ENCODE measurements at regions not wholly inside any gene's neighbourhood (a gene's known extent, or its start where the extent isn't known, plus 50 kb on each side); places are given as distances from the start of the nearest gene placed in this dataset.
"Not testable (repeated sequence)": the region's sequence is repeated elsewhere in the genome, so short reads cannot be mapped to it uniquely, and the experiment has no call there.

- not testable (repeated sequence) for DNase-seq (ENCODE audit: low read depth, low spot score); H3K36me3 ChIP-seq (ENCODE audit: control insufficient read depth, insufficient read depth, low read length); H3K4me3 ChIP-seq (ENCODE audit: low read length); H3K27me3 ChIP-seq (ENCODE audit: control insufficient read depth, insufficient read depth, low read length); H3K4me1 ChIP-seq (ENCODE audit: control insufficient read depth, insufficient read depth, low read length); H3K9me3 ChIP-seq (ENCODE audit: control insufficient read depth, insufficient read depth, low read length); H3K27ac ChIP-seq (ENCODE audit: low read length)
- WGBS (ENCODE audit: insufficient coverage, insufficient read length) = no CpG with 5 or more reads among the region's 2 CpGs
These were observed 297.3 kb upstream of the PLGLB1 start for GRCh38 chr2:87318814-87319491.

- WGBS (ENCODE audit: insufficient coverage, insufficient read length) = no CpG with 5 or more reads among the region's 2 CpGs
- not testable (repeated sequence) for H3K27me3 ChIP-seq (ENCODE audit: control insufficient read depth, insufficient read depth, low read length); H3K4me1 ChIP-seq (ENCODE audit: control insufficient read depth, insufficient read depth, low read length); H3K36me3 ChIP-seq (ENCODE audit: control insufficient read depth, insufficient read depth, low read length); H3K4me3 ChIP-seq (ENCODE audit: low read length); H3K9me3 ChIP-seq (ENCODE audit: control insufficient read depth, insufficient read depth, low read length); DNase-seq (ENCODE audit: low read depth, low spot score); H3K27ac ChIP-seq (ENCODE audit: low read length)
These were observed 298.1 kb upstream of the PLGLB1 start for GRCh38 chr2:87319705-87320104.

DNA sequence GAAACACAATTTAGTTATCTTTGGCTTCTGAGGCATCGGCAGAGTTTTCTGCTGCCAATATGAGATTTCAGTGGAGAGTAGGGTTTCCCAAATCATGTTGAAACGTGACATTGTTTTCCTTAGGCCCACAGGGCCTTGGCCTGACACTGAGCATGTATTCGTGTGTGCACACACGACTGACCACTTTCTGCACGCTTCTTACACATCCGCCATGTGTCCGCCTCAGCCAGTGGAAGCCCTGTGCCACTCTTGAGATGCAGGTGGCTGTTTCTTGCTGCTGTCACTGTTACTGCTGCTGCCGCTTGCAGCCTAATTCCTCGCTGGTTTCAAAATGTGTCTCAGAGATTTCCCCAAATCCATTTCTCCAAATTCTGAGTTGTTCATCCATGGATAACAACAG lies 299.6 kb upstream of the PLGLB1 start:
- H3K9me3 ChIP-seq (ENCODE audit: control insufficient read depth, insufficient read depth, low read length); H3K27ac ChIP-seq (ENCODE audit: low read length); H3K27me3 ChIP-seq (ENCODE audit: control insufficient read depth, insufficient read depth, low read length); DNase-seq (ENCODE audit: low read depth, low spot score); H3K4me3 ChIP-seq (ENCODE audit: low read length); H3K4me1 ChIP-seq (ENCODE audit: control insufficient read depth, insufficient read depth, low read length); H3K36me3 ChIP-seq (ENCODE audit: control insufficient read depth, insufficient read depth, low read length): not testable (repeated sequence)
- WGBS (ENCODE audit: insufficient coverage, insufficient read length) = no CpG with 5 or more reads among the region's 9 CpGs

DNA sequence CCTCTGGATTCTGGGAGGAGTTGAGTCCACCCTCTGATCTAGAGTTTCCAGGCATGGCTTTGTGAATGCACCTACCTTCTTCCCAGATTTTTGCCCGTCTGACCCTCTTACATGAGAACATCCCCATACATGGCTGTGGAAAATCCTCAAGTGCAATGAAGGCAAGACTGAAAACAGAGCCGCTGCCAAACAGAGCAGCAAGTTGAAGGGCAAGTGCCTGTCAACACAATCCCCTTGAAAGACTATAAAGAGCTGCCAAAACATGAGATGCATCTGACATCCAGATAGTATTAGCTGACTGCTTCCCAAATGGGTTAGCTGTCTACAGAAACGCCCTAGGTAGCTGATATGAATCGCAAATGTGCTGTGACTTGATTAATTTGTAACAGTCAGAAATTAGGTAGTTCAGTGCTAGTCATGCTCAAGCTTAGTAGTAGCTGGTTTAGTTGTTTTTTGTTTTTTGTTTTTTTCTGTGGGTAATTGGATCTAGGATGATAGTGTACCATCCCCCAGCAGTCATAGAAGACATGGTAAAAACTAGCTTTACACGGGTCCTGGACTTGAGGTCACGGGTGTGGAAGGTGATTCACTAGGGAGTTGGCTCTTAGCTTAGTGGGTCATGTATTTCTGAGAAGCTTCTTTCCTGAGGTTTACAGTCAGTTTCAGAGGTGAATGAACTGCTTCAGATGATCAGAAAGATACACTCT lies 302.8 kb upstream of the PLGLB1 start:
- not testable (repeated sequence) for DNase-seq (ENCODE audit: low read depth, low spot score); H3K27me3 ChIP-seq (ENCODE audit: control insufficient read depth, insufficient read depth, low read length); H3K4me3 ChIP-seq (ENCODE audit: low read length); H3K27ac ChIP-seq (ENCODE audit: low read length); H3K36me3 ChIP-seq (ENCODE audit: control insufficient read depth, insufficient read depth, low read length); H3K9me3 ChIP-seq (ENCODE audit: control insufficient read depth, insufficient read depth, low read length); H3K4me1 ChIP-seq (ENCODE audit: control insufficient read depth, insufficient read depth, low read length)
- WGBS (ENCODE audit: insufficient coverage, insufficient read length) = no CpG with 5 or more reads among the region's 6 CpGs

- not testable (repeated sequence) for H3K27ac ChIP-seq (ENCODE audit: low read length); H3K9me3 ChIP-seq (ENCODE audit: control insufficient read depth, insufficient read depth, low read length); H3K4me1 ChIP-seq (ENCODE audit: control insufficient read depth, insufficient read depth, low read length); H3K27me3 ChIP-seq (ENCODE audit: control insufficient read depth, insufficient read depth, low read length); H3K4me3 ChIP-seq (ENCODE audit: low read length); DNase-seq (ENCODE audit: low read depth, low spot score); H3K36me3 ChIP-seq (ENCODE audit: control insufficient read depth, insufficient read depth, low read length)
- WGBS (ENCODE audit: insufficient coverage, insufficient read length) = no CpG with 5 or more reads among the region's 12 CpGs
These were observed 303.6 kb upstream of the PLGLB1 start for GRCh38 chr2:87325042-87325910.

DNA sequence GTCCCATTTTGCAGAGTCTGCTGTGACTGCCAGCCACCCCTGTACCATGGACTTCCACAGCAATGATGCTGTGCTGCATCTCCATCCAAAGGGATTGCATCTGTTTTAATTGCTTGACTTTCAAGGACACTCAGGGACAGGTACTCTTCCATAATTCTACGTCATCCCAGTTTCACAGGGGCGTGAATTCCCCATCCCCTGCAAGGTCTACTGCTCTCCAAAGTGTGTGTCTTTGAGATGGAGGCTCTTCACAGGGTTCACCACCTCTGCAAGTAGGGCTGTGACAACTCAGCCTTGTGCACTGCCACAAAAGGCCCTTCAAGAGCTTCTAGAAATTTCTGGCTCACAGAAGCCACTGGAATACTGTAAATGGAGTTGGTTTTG lies 304.3 kb upstream of the PLGLB1 start:
- H3K27me3 ChIP-seq (ENCODE audit: control insufficient read depth, insufficient read depth, low read length); H3K4me1 ChIP-seq (ENCODE audit: control insufficient read depth, insufficient read depth, low read length); DNase-seq (ENCODE audit: low read depth, low spot score); H3K9me3 ChIP-seq (ENCODE audit: control insufficient read depth, insufficient read depth, low read length); H3K27ac ChIP-seq (ENCODE audit: low read length); H3K36me3 ChIP-seq (ENCODE audit: control insufficient read depth, insufficient read depth, low read length); H3K4me3 ChIP-seq (ENCODE audit: low read length): not testable (repeated sequence)
- WGBS (ENCODE audit: insufficient coverage, insufficient read length) = no CpG with 5 or more reads among the region's 2 CpGs

GRCh38 chr2:87326754-87327153 lies 305.1 kb upstream of the PLGLB1 start:
- not testable (repeated sequence) for H3K4me3 ChIP-seq (ENCODE audit: low read length); DNase-seq (ENCODE audit: low read depth, low spot score); H3K9me3 ChIP-seq (ENCODE audit: control insufficient read depth, insufficient read depth, low read length); H3K36me3 ChIP-seq (ENCODE audit: control insufficient read depth, insufficient read depth, low read length); H3K4me1 ChIP-seq (ENCODE audit: control insufficient read depth, insufficient read depth, low read length); H3K27me3 ChIP-seq (ENCODE audit: control insufficient read depth, insufficient read depth, low read length); H3K27ac ChIP-seq (ENCODE audit: low read length)
- WGBS (ENCODE audit: insufficient coverage, insufficient read length) = no CpG with 5 or more reads among the region's 3 CpGs

DNA sequence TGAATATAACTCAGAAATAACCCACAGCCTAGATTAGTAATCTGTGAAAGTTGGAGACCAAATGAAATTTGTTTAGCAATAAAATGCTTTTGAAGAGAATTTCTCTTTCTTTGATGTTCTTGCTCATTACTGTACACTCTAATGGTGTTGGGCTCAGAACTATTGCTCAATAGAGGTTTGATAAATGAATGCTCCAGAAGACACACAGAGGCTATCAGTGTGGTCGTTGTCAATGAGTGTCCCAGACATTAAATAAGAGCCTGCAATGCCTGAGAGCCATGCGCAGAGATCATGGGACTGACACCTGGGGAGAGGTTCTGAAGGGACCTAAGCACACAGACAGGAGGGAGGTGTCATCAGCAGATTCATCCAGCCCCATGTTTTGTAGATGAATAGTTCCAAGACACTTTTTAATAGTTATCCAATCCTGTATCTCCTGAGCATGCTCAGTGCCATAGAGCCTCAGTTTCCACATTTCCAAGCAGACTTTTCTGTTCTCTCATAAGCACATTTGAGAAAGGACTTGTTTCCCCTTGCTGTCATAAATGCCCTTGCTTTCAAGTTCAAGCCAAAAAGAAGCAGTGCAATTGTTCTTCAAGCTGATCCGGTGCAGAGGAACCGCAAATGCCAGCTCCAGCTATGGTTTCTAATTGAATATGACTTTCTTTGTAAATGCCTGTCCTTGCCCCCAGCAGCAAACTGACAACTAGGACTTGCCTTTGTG lies 306.2 kb upstream of the PLGLB1 start:
- WGBS (ENCODE audit: insufficient coverage, insufficient read length) = no CpG with 5 or more reads among the region's 4 CpGs
- not testable (repeated sequence) for H3K27ac ChIP-seq (ENCODE audit: low read length); H3K9me3 ChIP-seq (ENCODE audit: control insufficient read depth, insufficient read depth, low read length); H3K36me3 ChIP-seq (ENCODE audit: control insufficient read depth, insufficient read depth, low read length); DNase-seq (ENCODE audit: low read depth, low spot score); H3K4me3 ChIP-seq (ENCODE audit: low read length); H3K27me3 ChIP-seq (ENCODE audit: control insufficient read depth, insufficient read depth, low read length); H3K4me1 ChIP-seq (ENCODE audit: control insufficient read depth, insufficient read depth, low read length)

- WGBS (ENCODE audit: insufficient coverage, insufficient read length) = no CpG with 5 or more reads among the region's 7 CpGs
- H3K27ac ChIP-seq (ENCODE audit: low read length); DNase-seq (ENCODE audit: low read depth, low spot score); H3K27me3 ChIP-seq (ENCODE audit: control insufficient read depth, insufficient read depth, low read length); H3K4me1 ChIP-seq (ENCODE audit: control insufficient read depth, insufficient read depth, low read length); H3K9me3 ChIP-seq (ENCODE audit: control insufficient read depth, insufficient read depth, low read length); H3K36me3 ChIP-seq (ENCODE audit: control insufficient read depth, insufficient read depth, low read length); H3K4me3 ChIP-seq (ENCODE audit: low read length): not testable (repeated sequence)
These were observed 307.9 kb upstream of the PLGLB1 start for GRCh38 chr2:87329529-87329928.

- not testable (repeated sequence) for H3K4me1 ChIP-seq (ENCODE audit: control insufficient read depth, insufficient read depth, low read length); H3K4me3 ChIP-seq (ENCODE audit: low read length); H3K27me3 ChIP-seq (ENCODE audit: control insufficient read depth, insufficient read depth, low read length); H3K27ac ChIP-seq (ENCODE audit: low read length); H3K9me3 ChIP-seq (ENCODE audit: control insufficient read depth, insufficient read depth, low read length); H3K36me3 ChIP-seq (ENCODE audit: control insufficient read depth, insufficient read depth, low read length); DNase-seq (ENCODE audit: low read depth, low spot score)
- WGBS (ENCODE audit: insufficient coverage, insufficient read length) = no CpG with 5 or more reads among the region's 4 CpGs
These were observed 308.8 kb upstream of the PLGLB1 start for GRCh38 chr2:87330486-87330885.

Measured in iPS DF 6.9 (cell line).